ENCODE measurements at regions not wholly inside any gene's neighbourhood (a gene's known extent, or its start where the extent isn't known, plus 50 kb on each side); places are given as distances from the start of the nearest gene placed in this dataset.

- Mint-ChIP-seq H3K4me1 (ENCODE audit: unreplicated experiment) (peaks cover 4% of the 10 kb centered on the region), H3K36me3 (no peaks in the 10 kb centered on the region), H3K9me3 (no peaks in the 10 kb centered on the region), H3K4me3 (no peak overlapping the region), H3K27me3 (no peaks in the 10 kb centered on the region), H3K27ac (no peak overlapping the region)
- no peak for DNase-seq (ENCODE audit: extremely low spot score, unreplicated experiment)
- TF ChIP-seq, protein P1, sequence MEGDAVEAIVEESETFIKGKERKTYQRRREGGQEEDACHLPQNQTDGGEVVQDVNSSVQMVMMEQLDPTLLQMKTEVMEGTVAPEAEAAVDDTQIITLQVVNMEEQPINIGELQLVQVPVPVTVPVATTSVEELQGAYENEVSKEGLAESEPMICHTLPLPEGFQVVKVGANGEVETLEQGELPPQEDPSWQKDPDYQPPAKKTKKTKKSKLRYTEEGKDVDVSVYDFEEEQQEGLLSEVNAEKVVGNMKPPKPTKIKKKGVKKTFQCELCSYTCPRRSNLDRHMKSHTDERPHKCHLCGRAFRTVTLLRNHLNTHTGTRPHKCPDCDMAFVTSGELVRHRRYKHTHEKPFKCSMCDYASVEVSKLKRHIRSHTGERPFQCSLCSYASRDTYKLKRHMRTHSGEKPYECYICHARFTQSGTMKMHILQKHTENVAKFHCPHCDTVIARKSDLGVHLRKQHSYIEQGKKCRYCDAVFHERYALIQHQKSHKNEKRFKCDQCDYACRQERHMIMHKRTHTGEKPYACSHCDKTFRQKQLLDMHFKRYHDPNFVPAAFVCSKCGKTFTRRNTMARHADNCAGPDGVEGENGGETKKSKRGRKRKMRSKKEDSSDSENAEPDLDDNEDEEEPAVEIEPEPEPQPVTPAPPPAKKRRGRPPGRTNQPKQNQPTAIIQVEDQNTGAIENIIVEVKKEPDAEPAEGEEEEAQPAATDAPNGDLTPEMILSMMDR (conservative IDR thresholded peaks at IDR 0.05) = no peak
These were observed 92.3 kb downstream of the ETAA1 start for GRCh38 chr2:67489396-67489795.

GRCh38 chr2:67498931-67499330 lies 101.8 kb downstream of the ETAA1 start:
- Mint-ChIP-seq H3K9me3 (peaks cover 5% of the 10 kb centered on the region), H3K36me3 (no peaks in the 10 kb centered on the region), H3K4me1 (ENCODE audit: unreplicated experiment) (peaks cover 3% of the 10 kb centered on the region), H3K27me3 (peaks cover 13% of the 10 kb centered on the region), H3K27ac (no peak overlapping the region), H3K4me3 (no peak overlapping the region)
- no peak for DNase-seq (ENCODE audit: extremely low spot score, unreplicated experiment)
- TF ChIP-seq, protein P1 (conservative IDR thresholded peaks at IDR 0.05) = no peak

DNA sequence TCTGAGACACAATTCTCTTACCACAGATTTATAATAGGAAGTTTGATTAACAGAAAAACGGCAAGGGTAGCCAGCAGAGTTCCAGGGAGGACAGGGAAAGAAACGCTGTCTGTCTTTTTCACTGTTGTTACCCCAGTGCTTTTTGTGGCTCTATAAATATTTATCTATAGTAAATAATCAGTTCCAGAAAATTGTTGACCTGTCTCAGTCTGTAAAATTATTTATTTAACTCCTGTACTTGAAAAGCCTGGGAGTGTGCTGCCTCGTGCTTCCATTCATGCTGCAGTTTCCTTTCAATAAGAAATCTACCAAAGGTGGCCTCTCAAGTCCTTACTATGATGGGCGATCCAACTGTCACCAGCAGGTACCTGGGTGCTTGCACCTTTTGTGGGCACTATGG lies 102.9 kb downstream of the ETAA1 start:
- no peak overlapping the region for H3K27ac Mint-ChIP-seq
- peaks cover 3% of the 10 kb centered on the region for H3K4me1 Mint-ChIP-seq (ENCODE audit: unreplicated experiment)
- H3K27me3 Mint-ChIP-seq = peaks cover 11% of the 10 kb centered on the region
- no peaks in the 10 kb centered on the region for H3K36me3 Mint-ChIP-seq
- TF ChIP-seq, protein P1 (conservative IDR thresholded peaks at IDR 0.05) = no peak
- H3K4me3 Mint-ChIP-seq = no peak overlapping the region
- H3K9me3 Mint-ChIP-seq = peaks cover 5% of the 10 kb centered on the region
- no peak for DNase-seq (ENCODE audit: extremely low spot score, unreplicated experiment)

- H3K27me3 Mint-ChIP-seq = peaks cover 10% of the 10 kb centered on the region
- H3K4me1 Mint-ChIP-seq (ENCODE audit: unreplicated experiment) = peaks cover 3% of the 10 kb centered on the region
- peaks cover 5% of the 10 kb centered on the region for H3K9me3 Mint-ChIP-seq
- H3K4me3 Mint-ChIP-seq = no peak overlapping the region
- H3K36me3 Mint-ChIP-seq = no peaks in the 10 kb centered on the region
- TF ChIP-seq, protein P1 (conservative IDR thresholded peaks at IDR 0.05) = no peak
- H3K27ac Mint-ChIP-seq = no peak overlapping the region
- no peak for DNase-seq (ENCODE audit: extremely low spot score, unreplicated experiment)
These were observed 103.4 kb downstream of the ETAA1 start for GRCh38 chr2:67500541-67500940.

DNA sequence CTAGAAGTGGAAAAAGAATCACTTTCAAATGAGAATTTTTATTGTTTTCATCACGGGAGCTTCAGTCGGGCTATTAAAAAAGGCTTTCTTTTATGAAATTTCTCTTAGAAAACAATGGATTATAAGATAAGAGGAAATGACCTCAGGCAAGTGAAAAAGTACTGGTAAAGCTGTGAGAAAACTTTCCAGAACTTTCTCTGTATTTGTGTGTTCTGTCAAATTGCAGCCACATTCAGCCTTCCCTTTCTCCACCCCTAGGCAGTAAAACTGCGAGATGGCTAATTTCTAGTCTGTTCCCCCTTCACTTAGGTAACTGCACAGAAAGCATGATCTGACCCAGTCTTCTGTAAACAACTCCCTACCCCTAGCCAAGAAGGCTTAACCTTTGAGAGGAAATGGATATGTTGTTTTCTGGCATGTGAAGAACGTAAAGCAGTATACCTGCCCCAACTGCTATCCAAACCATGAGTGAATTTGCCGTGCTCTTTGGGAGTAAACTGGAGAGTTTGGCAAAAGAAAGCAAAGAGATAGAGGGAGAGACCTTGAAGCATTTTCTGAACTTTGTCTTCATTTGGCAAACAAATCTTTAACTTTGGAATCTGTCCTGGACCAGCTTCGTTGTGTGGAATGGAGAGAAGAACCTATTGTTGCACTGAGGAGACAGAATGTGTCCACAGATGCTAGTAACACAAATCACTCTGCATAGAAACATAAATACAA lies 105.4 kb downstream of the ETAA1 start:
- TF ChIP-seq, protein P1 (conservative IDR thresholded peaks at IDR 0.05) = no peak
- H3K27ac Mint-ChIP-seq = no peak overlapping the region
- H3K9me3 Mint-ChIP-seq = peaks cover 4% of the 10 kb centered on the region
- no peak for DNase-seq (ENCODE audit: extremely low spot score, unreplicated experiment)
- peaks cover 3% of the 10 kb centered on the region for H3K4me1 Mint-ChIP-seq (ENCODE audit: unreplicated experiment)
- H3K36me3 Mint-ChIP-seq = no peaks in the 10 kb centered on the region
- H3K27me3 Mint-ChIP-seq = peaks cover 4% of the 10 kb centered on the region
- H3K4me3 Mint-ChIP-seq = no peak overlapping the region

All from type B pancreatic cell (in vitro differentiated cells).